ENCODE measurements at regions not wholly inside any gene's neighbourhood (a gene's known extent, or its start where the extent isn't known, plus 50 kb on each side); places are given as distances from the start of the nearest gene placed in this dataset.

DNA sequence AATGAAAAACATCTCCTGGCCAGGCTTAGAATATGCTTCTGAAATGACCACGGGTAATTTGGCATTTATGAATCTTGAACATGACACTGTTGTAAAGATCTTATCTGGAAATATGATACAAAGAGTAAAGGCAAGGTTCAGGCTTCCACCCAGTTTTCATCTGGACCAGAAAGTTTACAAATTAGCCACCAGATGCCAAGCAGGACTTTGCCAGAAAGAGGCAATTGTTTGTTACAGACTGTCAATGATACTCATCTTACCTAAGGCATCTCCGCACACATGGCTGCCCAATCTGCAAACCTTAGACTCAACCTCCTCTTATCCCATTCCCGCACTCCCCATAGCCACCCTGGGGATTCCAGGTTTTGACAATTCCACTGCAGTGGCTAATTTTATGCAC is 795.3 kb downstream of the TYW1 start:
- H3K27ac ChIP-seq = no peak overlapping the region
- no peak overlapping the region for H3K4me3 ChIP-seq (ENCODE audit: low read depth, low read length)
- H3K9me3 ChIP-seq (ENCODE audit: severe bottlenecking) = no peaks in the 10 kb centered on the region
- peaks cover 54% of the 10 kb centered on the region for H3K27me3 ChIP-seq (ENCODE audit: insufficient read depth, low read depth, severe bottlenecking)
- TF ChIP-seq, protein P1, sequence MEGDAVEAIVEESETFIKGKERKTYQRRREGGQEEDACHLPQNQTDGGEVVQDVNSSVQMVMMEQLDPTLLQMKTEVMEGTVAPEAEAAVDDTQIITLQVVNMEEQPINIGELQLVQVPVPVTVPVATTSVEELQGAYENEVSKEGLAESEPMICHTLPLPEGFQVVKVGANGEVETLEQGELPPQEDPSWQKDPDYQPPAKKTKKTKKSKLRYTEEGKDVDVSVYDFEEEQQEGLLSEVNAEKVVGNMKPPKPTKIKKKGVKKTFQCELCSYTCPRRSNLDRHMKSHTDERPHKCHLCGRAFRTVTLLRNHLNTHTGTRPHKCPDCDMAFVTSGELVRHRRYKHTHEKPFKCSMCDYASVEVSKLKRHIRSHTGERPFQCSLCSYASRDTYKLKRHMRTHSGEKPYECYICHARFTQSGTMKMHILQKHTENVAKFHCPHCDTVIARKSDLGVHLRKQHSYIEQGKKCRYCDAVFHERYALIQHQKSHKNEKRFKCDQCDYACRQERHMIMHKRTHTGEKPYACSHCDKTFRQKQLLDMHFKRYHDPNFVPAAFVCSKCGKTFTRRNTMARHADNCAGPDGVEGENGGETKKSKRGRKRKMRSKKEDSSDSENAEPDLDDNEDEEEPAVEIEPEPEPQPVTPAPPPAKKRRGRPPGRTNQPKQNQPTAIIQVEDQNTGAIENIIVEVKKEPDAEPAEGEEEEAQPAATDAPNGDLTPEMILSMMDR (IDR thresholded peaks at IDR 0.05; ENCODE audit: low read depth, low read length) = no peak
- no peaks in the 10 kb centered on the region for H3K36me3 ChIP-seq
- DNase-seq = no peak

DNA sequence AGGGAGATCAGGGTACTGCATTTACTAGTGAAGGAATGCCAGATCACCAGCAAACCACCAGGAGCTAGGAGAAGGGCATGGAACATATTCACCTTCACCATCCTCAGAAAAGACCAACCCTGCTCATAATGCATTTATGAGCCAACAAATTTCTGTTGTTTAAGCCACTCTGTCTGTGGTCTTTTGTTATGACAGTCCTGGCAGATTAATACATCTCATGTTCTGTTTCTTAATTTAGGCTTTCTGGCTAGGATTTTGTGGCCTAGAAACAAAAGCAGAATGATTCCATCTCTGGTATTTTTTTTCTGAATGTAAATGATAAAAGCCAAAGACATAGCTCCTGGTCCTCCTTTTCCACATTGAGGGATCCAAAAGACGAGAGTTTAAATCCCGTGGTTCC is 797.9 kb downstream of the TYW1 start:
- H3K27ac ChIP-seq = no peak overlapping the region
- no peaks in the 10 kb centered on the region for H3K36me3 ChIP-seq
- peaks cover 37% of the 10 kb centered on the region for H3K27me3 ChIP-seq (ENCODE audit: insufficient read depth, low read depth, severe bottlenecking)
- no peak for DNase-seq
- H3K9me3 ChIP-seq (ENCODE audit: severe bottlenecking) = no peaks in the 10 kb centered on the region
- no peak overlapping the region for H3K4me3 ChIP-seq (ENCODE audit: low read depth, low read length)
- TF ChIP-seq, protein P1 (IDR thresholded peaks at IDR 0.05; ENCODE audit: low read depth, low read length) = no peak

DNA sequence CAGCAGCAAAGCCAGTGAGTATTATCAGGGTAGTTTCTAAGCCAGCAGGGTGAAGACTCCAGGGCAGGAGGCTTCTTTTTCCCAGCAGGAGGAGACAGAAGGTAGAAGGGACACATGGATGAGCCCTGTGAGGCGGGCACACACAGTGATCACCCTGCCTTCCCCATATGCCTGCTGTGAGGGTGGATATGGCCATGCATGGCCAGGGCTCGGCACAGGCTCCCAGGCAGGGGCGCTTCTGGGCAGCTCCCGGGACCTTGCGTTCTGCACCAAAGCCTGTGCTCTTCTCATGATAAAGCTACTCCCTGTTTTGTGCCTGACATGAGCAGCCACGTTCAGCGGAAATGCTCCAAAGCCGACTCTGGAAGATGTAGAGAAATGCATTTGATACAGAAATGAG is 807.2 kb downstream of the TYW1 start:
- TF ChIP-seq, protein P1 (IDR thresholded peaks at IDR 0.05; ENCODE audit: low read depth, low read length) = no peak
- Histone ChIP-seq H3K4me3 (ENCODE audit: low read depth, low read length) (no peak overlapping the region), H3K9me3 (ENCODE audit: severe bottlenecking) (no peaks in the 10 kb centered on the region)

DNA sequence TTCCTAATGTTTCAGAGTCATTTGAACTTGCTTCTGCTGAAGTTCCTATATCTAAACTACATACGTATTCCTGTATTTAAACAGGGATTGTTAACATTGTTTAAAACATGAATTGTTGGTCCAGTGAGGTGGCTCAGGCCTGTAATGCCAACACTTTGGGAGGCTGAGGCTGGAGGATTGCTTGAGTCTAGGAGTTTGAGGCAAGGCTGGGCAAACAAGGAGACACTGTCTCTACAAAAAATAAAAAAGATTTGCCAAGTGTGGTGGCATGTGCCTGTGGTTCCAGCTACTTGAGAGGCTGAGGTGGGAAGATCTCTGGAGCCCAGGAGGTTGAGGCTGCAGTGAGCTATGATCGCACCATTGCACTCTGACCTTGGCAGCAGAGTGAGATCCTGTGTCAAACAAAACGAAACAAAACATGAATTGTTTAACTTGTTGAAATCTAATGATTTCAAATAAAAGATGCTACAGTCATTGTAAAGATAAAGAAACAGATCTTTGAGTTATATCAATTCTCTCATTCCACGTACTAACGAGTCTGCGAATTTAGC is 809.4 kb downstream of the TYW1 start:
- Histone ChIP-seq H3K36me3 (no peaks in the 10 kb centered on the region), H3K27me3 (ENCODE audit: insufficient read depth, low read depth, severe bottlenecking) (peaks cover 36% of the 10 kb centered on the region), H3K9me3 (ENCODE audit: severe bottlenecking) (no peaks in the 10 kb centered on the region), H3K27ac (no peak overlapping the region), H3K4me3 (ENCODE audit: low read depth, low read length) (no peak overlapping the region)
- TF ChIP-seq, protein P1 (IDR thresholded peaks at IDR 0.05; ENCODE audit: low read depth, low read length) = no peak
- DNase-seq = no peak

More for the DNA sequence above, 807.2 kb downstream of the TYW1 start:
- H3K27me3 ChIP-seq (ENCODE audit: insufficient read depth, low read depth, severe bottlenecking) = peaks cover 31% of the 10 kb centered on the region
- no peak overlapping the region for H3K27ac ChIP-seq
- no peaks in the 10 kb centered on the region for H3K36me3 ChIP-seq
- no peak for DNase-seq

DNA sequence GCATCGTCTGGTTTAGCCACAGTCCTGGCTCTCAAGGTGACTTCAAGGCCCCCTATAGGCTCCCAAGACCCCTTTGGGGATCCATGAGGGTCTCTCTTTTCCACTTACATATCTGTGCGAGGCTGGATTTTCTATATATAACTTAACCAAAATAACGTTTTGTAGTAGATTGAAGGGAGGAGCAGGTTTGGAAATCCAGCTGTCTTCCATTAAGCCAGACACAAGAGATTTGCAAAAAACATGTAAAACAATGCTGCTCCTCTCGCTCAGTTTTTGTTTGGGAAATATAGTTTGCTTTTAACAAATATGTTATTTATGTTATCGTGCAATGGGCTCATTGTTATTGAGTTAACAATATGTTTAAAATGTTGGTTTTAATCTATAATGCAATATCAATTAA is 811.2 kb downstream of the TYW1 start:
- no peak overlapping the region for H3K4me3 ChIP-seq (ENCODE audit: low read depth, low read length)
- peaks cover 32% of the 10 kb centered on the region for H3K27me3 ChIP-seq (ENCODE audit: insufficient read depth, low read depth, severe bottlenecking)
- TF ChIP-seq, protein P1 (IDR thresholded peaks at IDR 0.05; ENCODE audit: low read depth, low read length) = no peak
- H3K27ac ChIP-seq = no peak overlapping the region
- no peak for DNase-seq
- H3K9me3 ChIP-seq (ENCODE audit: severe bottlenecking) = no peaks in the 10 kb centered on the region
- no peaks in the 10 kb centered on the region for H3K36me3 ChIP-seq

DNA sequence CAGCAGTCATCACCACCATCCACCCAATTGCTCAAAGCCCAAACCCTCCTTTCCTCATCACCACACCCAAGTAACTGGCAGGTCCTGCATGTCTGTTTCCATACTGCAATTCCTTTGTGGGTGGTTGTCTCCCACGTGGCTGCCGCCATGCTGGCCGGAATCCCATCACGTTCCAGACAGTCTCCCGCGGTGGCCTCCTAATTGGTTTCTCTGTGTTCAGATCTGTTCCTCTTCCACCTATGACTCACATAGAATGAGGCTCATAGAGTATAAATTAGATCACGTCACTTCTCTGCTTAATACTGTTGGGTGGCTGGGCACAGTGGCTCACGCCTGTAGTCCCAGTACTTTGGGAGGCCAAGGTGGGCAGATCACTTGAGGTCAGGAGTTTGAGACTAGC is 813.0 kb downstream of the TYW1 start:
- DNase-seq = no peak
- Histone ChIP-seq H3K36me3 (no peaks in the 10 kb centered on the region), H3K9me3 (ENCODE audit: severe bottlenecking) (no peaks in the 10 kb centered on the region), H3K27ac (no peak overlapping the region), H3K4me3 (ENCODE audit: low read depth, low read length) (no peak overlapping the region), H3K27me3 (ENCODE audit: insufficient read depth, low read depth, severe bottlenecking) (peaks cover 36% of the 10 kb centered on the region)
- TF ChIP-seq, protein P1 (IDR thresholded peaks at IDR 0.05; ENCODE audit: low read depth, low read length) = no peak
